Left cardiac atrium (tissue), 4 donors: ENCODE measurements at regions not wholly inside any gene's neighbourhood (a gene's known extent, or its start where the extent isn't known, plus 50 kb on each side); places are given as distances from the start of the nearest gene placed in this dataset.
"Not testable (repeated sequence)": the region's sequence is repeated elsewhere in the genome, so short reads cannot be mapped to it uniquely, and the experiment has no call there.

ENCODE experiments used
- ATAC-seq, 2 donors: fragments of 200-7000 bp; cut with Tn5 transposase; one replicate each; pipeline ENCODE4 v1.9.1; 2020; ENCODE audit warnings: mild to moderate bottlenecking in 2 of 2, moderate library complexity in 2 of 2
- DNase-seq: peaks from one replicate; pipeline ENCODE4 v3.0.0-alpha.2; 2020
- intact Hi-C, 2 donors: fragments of 100-400 bp; cut with DNase I; formaldehyde crosslinking; loops; one replicate each; pipeline versions ENCODE4 v1.14.1 to v1.15.1; 2022 to 2023
- donor health status: DM: no; HTN: yes; CAD: no.
- donor health status: DM: no; HTN: yes; CAD: no; lungs with severe emphysema.
- donor health status: DM: yes; HTN: yes; CAD: no.
- donor health status: Dilated cardiomyopathy.

DNA sequence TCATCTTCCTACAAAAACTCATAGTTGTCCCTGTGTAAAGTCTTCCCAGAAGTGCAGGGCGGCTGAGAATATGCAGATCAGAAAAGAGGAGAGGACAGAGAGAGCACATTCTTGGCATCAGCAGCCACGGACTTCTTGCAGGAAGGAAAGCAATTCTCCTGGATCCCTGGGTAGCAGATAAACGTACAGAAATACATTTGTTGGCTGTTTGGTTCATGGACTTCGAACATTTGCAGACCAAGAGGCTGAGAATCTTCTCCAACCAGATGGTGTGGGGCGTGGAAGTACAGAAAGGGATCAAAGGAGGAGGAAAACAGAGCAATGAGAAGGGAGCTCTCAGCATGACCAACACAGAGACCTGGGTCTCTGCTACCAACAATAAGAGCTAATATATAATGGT lies 319.9 kb downstream of the NPHP4 start:
- intact Hi-C loops, DNase-seq, ATAC-seq: not testable (repeated sequence)

DNA sequence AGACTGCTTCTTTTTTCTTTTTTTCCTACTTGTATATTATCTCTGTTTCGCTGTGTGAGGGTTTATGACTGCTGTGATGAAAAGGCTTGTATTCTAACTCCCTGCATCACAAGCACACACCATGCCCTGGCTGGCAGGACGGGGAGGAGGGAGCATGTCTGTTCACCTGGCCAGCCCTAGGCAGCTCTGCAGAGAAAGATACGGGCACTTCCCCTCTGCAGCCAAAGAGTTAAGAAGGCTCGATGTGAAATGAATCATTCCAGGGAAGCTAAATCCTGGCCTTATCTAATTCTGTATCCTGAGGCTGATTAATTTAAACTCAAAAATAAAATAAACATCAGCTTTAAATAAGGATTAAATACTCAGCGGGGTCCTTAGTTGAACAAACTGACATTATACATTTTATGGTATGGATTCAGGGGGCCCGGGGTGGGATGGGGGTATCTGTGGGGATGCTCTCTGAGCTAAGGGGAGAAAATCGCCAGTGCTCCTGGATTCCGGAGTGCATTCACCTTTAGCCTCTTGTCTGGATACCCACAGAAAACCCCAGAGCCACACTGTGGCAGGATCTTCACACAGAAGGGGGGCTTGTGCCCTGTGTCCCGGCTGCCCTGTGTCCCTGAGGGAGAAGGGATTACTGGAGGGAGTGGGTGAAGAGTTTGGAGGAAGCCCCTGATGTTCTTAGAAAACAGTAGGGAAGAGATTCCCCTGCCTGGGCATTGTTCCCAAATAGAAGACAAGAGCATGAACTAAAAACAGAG lies 321.5 kb downstream of the NPHP4 start:
- intact Hi-C loops, result no loop called here

DNA sequence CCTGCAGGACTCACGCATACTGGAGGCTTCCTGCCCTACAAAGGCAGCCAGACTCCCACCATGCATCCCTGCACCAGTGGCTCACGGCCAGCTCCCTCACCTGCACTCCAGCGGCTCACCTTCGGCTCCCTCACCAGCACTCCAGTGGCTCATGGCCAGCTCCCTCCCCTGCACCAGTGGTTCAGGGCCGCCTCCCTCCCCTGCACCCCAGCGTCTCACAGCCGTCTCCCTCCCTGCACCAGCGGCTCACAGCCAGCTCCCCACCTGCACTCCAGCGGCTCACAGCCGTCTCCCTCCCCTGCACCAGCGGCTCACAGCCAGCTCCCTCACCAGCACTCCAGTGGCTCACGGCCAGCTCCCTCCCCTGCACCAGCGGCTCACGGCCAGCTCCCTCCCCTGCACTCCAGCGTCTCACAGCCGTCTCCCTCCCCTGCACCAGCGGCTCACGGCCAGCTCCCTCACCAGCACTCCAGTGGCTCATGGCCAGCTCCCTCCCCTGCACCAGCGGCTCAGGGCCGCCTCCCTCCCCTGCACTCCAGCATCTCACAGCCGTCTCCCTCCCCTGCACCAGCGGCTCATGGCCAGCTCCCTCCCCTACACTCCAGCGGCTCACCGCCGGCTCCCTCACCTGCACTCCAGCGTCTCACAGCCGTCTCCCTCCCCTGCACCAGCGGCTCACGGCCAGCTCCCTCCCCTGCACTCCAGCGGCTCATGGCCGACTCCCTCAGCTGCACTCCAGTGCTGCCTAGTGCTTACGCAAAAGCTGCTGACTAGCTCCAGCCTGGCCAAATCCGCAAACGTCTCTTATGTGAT lies 324.5 kb downstream of the NPHP4 start:
- DNase-seq, result no peak
- intact Hi-C loops, result no loop called here
- ATAC-seq, result peak in 1 of 2 donors; percentile 29

More for the DNA sequence above, 321.5 kb downstream of the NPHP4 start:
- no peak for DNase-seq
- no peak for ATAC-seq

DNA sequence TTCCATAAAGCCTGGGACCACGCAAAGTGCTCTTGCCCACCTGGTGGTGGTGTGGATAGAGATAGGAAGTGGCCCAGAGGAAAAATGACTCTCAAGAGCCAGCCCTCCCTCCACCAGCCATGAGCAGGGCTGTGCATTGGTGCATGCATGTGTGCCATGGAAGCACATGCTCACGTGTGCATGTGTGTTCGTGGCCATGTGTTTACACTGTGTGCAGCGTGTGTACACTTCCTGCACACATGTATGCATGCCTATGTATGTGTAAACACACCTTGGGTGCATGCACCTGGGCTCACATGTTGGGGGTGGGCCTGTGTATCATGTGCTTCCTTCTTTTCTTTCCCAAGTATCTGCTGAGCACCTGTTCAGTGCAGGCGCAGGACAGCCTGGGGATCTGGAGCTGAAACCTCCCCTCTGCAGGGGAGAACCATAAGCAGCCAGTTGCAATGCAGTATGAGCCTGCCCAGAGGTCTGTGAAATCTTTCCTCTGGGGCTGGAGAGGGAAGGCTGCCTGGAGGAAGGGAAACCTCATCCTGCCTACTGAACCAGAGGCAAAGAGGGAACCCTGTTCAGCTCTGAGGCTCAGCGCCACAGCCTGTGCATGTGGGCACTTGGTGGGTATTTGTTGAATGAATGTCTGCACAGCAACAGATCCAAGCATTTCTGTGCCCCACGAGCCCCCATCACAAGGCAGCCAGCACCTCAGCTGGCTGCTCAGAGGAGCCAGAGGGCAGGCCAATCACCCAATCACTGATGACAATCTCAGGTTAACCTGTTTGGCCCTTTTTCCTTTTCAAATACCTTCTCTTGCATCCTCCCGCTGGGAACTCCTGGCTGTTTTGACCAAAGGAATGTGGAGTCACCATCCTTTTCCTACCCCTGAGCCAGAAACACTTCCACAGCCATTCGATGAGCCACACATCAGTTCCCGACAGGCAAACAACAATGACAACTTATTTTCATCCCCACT lies 327.0 kb downstream of the NPHP4 start:
- DNase-seq (no peak), ATAC-seq (no peak)
- intact Hi-C loops, result no loop called here

DNA sequence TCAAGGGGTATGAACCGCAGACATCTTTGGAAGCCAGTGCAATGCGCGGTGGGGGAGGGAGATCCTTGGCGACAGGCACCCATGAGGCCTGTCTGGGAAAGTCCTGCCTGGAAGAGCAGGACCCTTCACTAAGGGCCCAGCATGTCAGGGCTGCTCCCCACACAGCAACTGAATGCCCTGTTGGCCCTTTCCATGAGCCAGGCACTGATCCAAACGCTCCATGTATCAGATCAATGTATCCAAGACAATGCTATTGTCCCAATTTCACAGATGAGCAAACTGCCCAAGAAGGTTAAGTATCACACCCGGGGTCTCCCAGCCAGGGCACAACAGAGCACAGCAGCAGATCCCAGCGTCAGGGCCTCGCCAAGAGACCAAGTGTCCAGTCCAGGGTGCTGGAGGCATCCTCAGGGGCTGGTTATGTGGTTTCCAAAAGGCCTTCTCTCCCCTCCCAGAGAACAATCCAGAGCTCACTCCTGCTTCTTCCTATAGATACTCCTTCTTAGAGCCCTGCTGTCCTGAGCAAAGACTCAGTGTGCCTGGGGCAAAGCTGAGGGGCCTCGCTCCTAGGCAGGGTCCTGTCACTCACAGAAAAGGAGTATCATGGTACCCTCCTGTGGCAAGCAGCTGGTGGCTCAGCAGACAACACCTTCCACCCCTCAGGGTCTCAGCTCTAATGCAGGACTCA lies 328.0 kb downstream of the NPHP4 start:
- no peak for DNase-seq
- no peak for ATAC-seq
- intact Hi-C loops, result no loop called here

DNA sequence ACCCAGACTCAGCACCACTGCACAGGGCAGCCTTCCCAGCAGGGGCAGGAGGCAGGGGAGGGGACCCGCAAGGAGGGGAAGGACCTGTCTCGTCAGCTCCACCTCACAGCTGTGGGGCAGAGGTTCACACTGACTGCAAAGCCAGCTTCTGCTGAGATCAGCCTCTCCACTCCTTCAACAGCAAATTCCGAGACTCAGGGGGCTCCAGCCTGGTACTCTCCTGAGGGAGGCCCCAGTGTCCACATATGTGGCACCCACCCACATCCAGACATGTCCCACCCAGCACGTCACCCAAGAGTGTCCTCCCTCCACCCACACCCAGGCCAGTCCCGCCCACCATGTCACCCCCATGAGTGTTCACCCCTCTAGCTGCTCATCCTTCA lies 329.5 kb downstream of the NPHP4 start:
- ATAC-seq, result no peak
- intact Hi-C loops, result no loop called here
- DNase-seq, result no peak

DNA sequence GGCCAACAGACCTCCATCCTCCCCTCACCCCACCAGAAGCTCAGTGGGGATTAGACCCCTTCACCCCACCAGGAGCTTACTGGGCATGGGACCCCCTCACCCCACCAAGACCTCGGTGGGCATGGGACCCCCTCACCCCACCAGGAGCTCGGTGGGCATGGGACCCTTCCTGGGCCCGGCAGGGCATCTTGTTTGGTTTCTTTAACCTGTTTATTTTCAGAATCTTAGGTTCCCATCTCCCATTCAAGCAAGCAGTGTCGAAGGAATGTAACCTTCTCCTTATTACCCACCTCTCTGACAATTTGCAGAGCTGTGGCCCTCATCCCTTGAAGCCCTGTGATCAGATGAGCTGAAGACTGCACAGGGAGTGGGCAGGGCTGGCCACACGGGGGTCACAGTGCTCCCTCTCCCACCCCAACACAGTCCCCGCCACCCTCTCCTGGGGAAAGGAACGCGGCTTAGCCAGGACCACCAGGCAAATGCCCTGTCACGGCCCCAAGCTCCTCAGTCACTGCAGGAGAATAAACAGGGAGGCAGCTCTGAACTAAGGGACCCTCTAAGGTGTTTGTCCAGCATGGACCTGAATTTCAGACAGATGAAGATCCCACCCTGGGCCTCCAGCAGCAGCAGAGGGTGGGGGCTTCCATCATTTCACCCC lies 330.0 kb downstream of the NPHP4 start:
- intact Hi-C loops, result no loop called here

DNA sequence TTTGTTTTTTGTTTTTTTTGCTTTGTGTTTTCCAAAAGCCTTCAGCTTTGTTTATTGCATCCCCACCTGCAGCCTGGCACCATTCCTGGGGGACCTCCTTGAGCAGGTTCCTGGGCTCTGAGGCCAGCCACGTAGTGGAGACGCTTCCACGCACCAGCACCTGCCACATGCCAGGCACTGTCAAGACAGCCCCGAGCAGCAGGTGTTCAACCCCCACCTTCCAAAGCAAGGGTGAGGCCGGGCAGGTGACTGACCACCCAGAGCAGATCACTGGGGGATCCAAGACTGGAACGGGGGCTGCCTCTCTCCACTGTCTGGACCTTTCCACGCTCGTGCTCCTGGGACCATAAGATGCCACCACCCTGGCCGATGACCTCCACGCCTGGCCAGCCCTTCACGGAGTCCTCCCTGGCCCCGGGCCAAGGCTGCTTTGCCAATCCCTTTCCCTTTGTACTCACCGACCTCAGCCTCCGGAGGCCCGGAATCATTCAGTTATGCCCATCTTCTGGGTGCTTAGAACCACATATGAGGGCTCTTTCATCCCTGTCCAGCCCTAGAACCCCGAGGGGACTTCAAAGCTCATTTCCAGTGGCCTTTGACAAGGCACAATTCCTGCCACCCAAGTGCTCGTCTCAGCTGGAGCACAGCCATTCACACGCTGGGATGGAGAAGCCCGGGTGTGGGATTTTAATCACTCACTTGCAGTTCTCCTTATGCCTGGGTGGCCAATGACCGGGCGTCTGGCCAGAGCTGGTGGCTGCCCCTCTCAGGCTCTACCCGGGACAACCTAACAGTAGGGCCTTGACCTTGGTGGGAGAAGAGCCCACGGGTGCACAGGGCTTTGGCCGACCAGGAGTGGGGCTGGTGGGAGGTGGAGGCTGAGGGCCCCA lies 330.8 kb downstream of the NPHP4 start:
- DNase-seq (peak; percentile 41), ATAC-seq (peak; percentile 28 to 62)
- intact Hi-C loops, result no loop called here

More for the DNA sequence above, 330.0 kb downstream of the NPHP4 start:
- ATAC-seq, result no peak
- no peak for DNase-seq

DNA sequence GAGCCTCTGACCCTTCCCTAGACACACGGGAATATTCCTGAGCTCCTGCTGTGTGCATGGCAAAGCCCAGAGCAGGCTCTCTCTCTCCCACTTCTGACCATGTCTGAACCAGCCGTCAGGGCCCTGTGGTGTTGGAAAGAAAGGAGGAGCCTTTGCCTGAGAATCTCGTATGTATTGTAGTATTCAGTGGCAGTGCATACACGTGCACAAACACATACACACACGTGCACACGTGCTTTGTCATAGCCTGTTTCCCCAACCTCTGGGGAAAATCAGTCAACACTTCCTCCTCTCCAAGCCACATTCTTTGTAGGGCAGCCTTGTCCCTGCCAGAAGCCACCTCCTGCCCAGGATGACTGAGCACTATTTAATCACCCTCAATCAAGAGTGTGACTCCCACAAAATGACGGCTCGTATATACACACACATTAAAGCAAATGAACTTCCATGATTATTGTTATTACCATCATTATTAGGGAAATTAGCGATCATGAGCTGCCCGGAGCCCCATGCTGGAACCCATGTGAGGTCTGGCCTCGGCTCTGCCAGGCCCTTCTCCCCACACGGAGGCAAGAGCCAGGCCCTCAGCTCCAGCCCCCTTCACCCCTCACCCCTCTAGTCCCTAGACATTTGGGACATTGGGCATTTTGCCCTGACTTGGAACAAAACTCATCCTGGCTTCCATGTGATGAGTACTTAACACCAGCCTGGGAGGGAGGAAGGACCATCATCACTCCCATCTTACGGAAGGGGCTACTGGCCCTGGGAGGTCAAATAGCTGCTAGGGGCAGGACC lies 331.9 kb downstream of the NPHP4 start:
- ATAC-seq, result peak; percentile 83 to 89

DNA sequence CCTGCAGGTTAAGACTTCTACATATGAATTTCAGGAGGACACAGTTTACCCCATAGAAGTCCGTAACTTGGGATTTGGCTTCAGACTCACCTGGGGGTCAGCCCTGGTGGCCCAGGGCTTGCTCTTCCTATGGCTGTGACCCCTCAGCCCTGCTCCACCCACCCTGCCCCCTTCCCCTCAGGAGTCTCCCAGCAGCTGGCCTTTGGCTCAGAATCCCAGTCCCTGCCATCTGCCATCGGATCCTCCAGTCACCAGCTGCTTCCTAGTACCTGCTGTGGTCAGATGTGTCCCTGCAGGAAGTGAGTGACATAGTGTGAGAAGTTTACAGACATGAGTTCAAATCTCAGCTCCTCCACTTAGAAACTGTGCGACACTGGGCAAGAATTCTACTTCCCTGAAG lies 332.6 kb downstream of the NPHP4 start:
- ATAC-seq (no peak), DNase-seq (no peak)
- intact Hi-C loops, result no loop called here

More for the DNA sequence above, 331.9 kb downstream of the NPHP4 start:
- peak; percentile 48 for DNase-seq
- intact Hi-C loops, result no loop called here

DNA sequence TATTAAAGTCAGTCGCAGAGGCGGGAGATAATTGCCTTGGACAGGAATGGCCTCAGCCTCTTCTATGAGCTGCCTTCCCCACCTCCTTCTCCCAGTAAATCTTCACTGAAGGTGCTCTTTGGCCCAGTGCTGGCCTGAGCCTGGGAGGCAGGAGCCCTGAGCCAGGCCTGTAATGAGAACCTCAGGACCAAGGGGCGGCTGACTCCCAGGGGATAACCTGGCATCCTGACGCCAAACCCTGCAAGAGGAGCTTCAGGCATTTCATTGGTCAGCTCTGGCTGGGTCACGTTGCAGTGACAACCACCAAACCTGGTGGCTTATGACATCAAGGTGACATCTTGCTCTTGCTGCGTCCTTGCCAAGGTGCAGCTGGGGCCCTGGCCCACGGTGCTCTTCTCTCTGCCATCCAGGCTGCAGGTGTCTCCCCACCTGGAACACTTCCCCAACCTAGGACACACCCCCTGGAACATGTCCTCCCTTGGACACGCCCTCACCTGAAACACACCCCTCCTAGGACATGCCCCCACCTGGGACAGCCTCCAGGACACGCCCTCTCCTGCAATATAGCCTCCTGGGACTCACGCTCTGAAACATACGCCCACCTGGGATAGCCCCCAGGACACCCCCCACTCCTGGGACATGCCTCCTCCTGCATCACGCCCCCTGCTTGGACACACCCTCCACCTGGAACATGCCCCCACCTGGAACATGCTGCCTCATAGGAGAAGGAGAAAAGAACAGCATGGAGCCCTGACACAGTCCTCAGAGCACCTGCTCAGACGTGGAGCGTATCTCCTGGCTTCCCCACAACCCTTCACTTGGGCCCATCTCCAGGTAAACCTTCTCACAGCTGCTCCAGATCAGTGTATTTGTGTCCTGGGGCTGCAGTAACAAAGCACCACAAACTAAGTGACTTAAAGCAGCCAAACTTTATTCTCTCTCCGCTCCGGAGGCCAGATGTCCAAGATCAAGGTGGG lies 333.6 kb downstream of the NPHP4 start:
- intact Hi-C loops, result no loop called here
- DNase-seq (no peak), ATAC-seq (no peak)

DNA sequence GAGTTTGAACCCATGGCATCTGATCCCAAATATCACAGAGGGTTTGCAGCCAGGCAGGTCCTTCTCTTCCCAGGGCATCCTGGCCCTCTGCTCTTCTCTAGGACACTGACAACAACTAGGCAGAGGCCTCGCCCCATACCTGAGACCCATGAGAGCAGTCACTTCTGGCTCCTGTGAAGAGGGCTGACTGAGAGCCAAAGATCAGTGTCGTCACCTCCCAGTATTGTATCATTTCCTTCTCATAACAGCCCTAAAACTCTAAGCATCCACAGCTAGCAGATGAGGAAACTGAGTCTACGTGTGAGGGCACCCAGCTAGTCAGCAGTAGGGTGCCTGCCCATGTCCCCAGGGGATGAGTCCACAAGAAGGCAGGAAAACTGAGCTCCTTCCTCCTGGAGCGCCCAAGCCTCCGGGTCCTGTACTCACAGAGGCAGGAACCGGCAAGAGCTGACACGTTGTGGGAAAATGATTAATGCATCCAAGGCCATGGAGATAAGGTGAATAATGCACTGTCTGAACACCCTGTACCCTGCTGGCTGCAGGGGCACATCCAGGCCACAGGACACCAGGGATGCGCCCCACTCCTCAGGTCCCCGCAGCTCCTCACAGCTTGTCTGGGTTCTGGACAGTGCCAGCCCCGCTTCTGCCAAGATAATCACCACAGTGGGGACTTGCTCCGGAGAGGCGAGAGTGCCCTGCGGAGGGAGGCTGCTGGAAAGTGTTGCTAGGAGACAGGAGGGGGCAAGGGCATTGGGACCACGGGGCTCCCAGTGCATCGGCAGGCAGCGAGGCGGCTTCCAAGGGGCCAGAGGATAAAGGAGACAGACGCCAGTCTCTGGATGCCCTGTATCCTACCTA lies 340.0 kb downstream of the NPHP4 start:
- peak; percentile 38 to 65 for ATAC-seq
- intact Hi-C loops, result no loop called here
- DNase-seq, result no peak

DNA sequence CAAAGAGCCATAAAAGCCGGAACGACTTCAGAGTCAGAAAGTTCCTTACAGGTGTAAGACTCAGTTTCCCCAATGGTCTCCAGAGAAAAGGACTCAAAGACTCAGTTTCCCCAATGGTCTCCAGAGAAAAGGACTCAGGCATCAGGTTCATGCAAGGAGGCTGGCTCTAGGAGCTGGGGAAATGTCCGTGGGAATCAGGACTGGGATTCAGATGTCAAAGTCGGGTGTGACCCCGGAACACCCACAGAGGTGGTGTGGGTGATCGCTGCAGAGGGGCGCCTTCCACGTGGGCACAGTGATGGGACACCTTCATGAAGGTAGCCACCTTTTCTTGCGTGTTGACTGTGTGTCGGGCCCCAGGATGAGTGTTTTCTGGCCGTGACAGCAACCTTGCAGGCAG lies 340.8 kb downstream of the NPHP4 start:
- DNase-seq (no peak), ATAC-seq (no peak)
- intact Hi-C loops, result no loop called here

DNA sequence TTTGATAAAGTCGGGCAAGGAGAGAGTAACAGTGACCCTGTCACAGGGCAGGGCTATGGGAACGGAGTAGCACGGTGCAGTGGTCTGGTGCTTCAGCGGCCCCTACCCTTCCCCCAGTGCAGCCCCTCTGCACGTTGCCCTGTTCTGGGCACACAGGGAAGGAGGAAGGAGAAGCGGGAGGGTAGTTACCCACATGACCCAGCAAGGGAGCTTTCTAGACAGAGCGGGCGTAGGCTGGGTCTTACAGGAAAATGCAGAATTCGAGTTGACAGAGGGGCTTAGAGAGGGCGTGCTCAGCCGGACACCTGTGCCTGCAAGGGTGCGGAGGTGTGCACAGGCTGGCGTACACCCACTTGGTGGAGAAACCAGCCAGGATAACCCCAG lies 341.2 kb downstream of the NPHP4 start:
- no peak for DNase-seq

More for the DNA sequence above, 341.2 kb downstream of the NPHP4 start:
- intact Hi-C loops, result no loop called here
- ATAC-seq, result no peak
